ENCODE measurements at regions not wholly inside any gene's neighbourhood (a gene's known extent, or its start where the extent isn't known, plus 50 kb on each side); places are given as distances from the start of the nearest gene placed in this dataset.

DNA sequence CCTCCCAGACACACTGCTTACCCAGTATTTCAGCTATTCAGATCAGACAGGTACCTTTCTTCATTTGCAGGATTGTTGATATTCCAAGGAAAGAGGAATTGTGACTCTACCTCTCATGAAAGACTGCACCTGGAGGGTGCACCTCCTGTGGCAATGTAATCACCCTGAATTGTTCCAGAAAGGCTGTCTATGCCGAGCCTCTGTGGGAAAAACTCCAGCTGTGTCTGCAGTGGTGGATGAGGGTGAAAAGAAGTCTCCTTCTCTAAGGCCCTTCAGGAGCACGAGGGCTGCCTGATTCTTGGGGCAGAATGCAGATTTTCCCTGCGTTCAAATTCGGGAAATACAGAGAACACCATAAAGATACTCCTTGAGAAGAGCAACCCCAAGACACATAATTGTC lies 108.2 kb upstream of the ADAMTS3 start:
- TF ChIP-seq NFRKB (IDR thresholded peaks at IDR 0.05) (no peak), FOXM1 (IDR thresholded peaks at IDR 0.05; ENCODE audit: borderline replicate concordance) (no peak), SUZ12 (IDR thresholded peaks at IDR 0.05) (no peak), ELF4 (IDR thresholded peaks at IDR 0.05) (no peak), SP1 (IDR thresholded peaks at IDR 0.05) (no peak), FOXA1 (IDR thresholded peaks at IDR 0.05) (no peak), FOXK2 (IDR thresholded peaks at IDR 0.05) (no peak), BHLHE40 (IDR thresholded peaks at IDR 0.05; ENCODE audit: borderline replicate concordance) (no peak), ARNT (IDR thresholded peaks at IDR 0.05) (no peak)
